ENCODE measurements at regions not wholly inside any gene's neighbourhood (a gene's known extent, or its start where the extent isn't known, plus 50 kb on each side); places are given as distances from the start of the nearest gene placed in this dataset.

GRCh38 chr4:78989697-78990270 is 50.5 kb upstream of the PAQR3 start:
- TF ChIP-seq ZBTB7A (IDR thresholded peaks at IDR 0.05; ENCODE audit: low read depth) = no peak
- no peak for TF ChIP-seq EGR1 (IDR thresholded peaks at IDR 0.05)
- TF ChIP-seq FOXM1 (IDR thresholded peaks at IDR 0.05; ENCODE audit: borderline replicate concordance, low read depth) = no peak
- TF ChIP-seq USF1 (IDR thresholded peaks at IDR 0.05) = no peak
- no peak for TF ChIP-seq RAD21 (IDR thresholded peaks at IDR 0.05; ENCODE audit: low read depth)
- no peak for TF ChIP-seq NFIC (IDR thresholded peaks at IDR 0.05)

Data from Ishikawa (cell line).